ENCODE measurements at regions not wholly inside any gene's neighbourhood (a gene's known extent, or its start where the extent isn't known, plus 50 kb on each side); places are given as distances from the start of the nearest gene placed in this dataset.

GRCh38 chr12:93130366-93131054 lies 201.4 kb upstream of the EEA1 start:
- WGBS, 2 experiments (ENCODE audit: extremely low coverage in 2 of 2, insufficient read length in 1 of 2), result no CpG with 5 or more reads among the region's 4 CpGs
- Histone ChIP-seq H3K27me3 (ENCODE audit: control insufficient read depth, insufficient read depth, low read length) (no peaks in the 10 kb centered on the region), H4K8ac (ENCODE audit: low read depth in 2 of 2, low read length in 2 of 2) (no peak overlapping the region), H4K91ac (ENCODE audit: insufficient read depth, low read depth, low read length) (no peak overlapping the region), H3K4me1 (ENCODE audit: control insufficient read depth, insufficient read depth, low read length) (peaks cover 12% of the 10 kb centered on the region), H4K20me1 (ENCODE audit: insufficient read depth, low read length) (no peaks in the 10 kb centered on the region), H3K9me1 (ENCODE audit: insufficient read depth, low read length) (peaks cover 8% of the 10 kb centered on the region; the same call in 1 of the 2 replicates), H3K4me2 (ENCODE audit: low read depth, low read length) (no peak overlapping the region), H3K9me3 (ENCODE audit: control insufficient read depth, insufficient read depth, low read length) (no peaks in the 10 kb centered on the region), H2BK20ac (ENCODE audit: low read depth, low read length) (no peak overlapping the region), H3K56ac (ENCODE audit: extremely low read depth, insufficient read depth, low read length) (no peak overlapping the region), H3K14ac (replicated peaks; ENCODE audit: low read depth, low read length) (no peak overlapping the region), H3K36me3 (ENCODE audit: control insufficient read depth, insufficient read depth, low read length) (no peaks in the 10 kb centered on the region), H3K79me1 (ENCODE audit: low read depth in 1 of 2, low read length in 2 of 2) (no peaks in the 10 kb centered on the region), H3K27ac (ENCODE audit: insufficient read depth, low read length) (no peak overlapping the region), H2AFZ (replicated peaks; ENCODE audit: low read length, poor library complexity) (no peak overlapping the region), H3K9ac (ENCODE audit: low read depth, low read length) (no peak overlapping the region), H2AK9ac (replicated peaks; ENCODE audit: low read depth, low read length, poor library complexity) (no peak overlapping the region), H3K18ac (ENCODE audit: low read depth, low read length) (no peak overlapping the region), H3K23ac (ENCODE audit: low read depth, low read length) (no peak overlapping the region), H4K5ac (ENCODE audit: low read depth, low read length) (no peak overlapping the region), H2BK15ac (ENCODE audit: low read depth, low read length) (no peak overlapping the region), H2AK5ac (ENCODE audit: low read depth, low read length) (0 out of 2 replicates have a peak overlapping the region, but pooled peaks have one; percentile 12), H3K4ac (ENCODE audit: low read depth, low read length) (no peak overlapping the region), H3K4me3 (ENCODE audit: insufficient read depth, low read depth, low read length) (no peak overlapping the region), H2BK5ac (ENCODE audit: low read depth, low read length, poor library complexity, severe bottlenecking) (no peak overlapping the region), H2BK120ac (ENCODE audit: low read depth, low read length) (no peak overlapping the region)
- TF ChIP-seq BHLHE40 (IDR thresholded peaks at IDR 0.05; ENCODE audit: low read depth, low read length) (no peak), FOS (IDR thresholded peaks at IDR 0.05; ENCODE audit: low read depth, low read length) (no peak)
- in situ Hi-C loops (cut with MboI; ENCODE audit: low sequenced_read_pairs), result no loop called here
- intact Hi-C loops (cut with micrococcal nuclease), result no loop called here
- POLR2A ChIA-PET (ENCODE audit: unreplicated experiment), result no interaction called here
- CTCF ChIA-PET, result interaction anchor here (1.2 kb wide), 1 partner anchor 33 kb away, joined by 3 read pairs; no protein-coding TSS in a partner anchor
- BruUV-seq (replicated peaks), result no TSS peak
- DNase-seq (no peak), ATAC-seq (ENCODE audit: low read depth) (no peak)
- dilution Hi-C loops (cut with HindIII; ENCODE audit: low sequenced_read_pairs, unreplicated experiment), result no loop called here

Data from IMR-90 (cell line).